Kidney tubule cell (primary cell): ENCODE measurements at regions not wholly inside any gene's neighbourhood (a gene's known extent, or its start where the extent isn't known, plus 50 kb on each side); places are given as distances from the start of the nearest gene placed in this dataset.
A peak's percentile ranks its signal among the peaks of the same experiment; 100 is the strongest.

ENCODE experiments used
- DNase-seq: peaks from one replicate; pipeline ENCODE4 v3.0.0-alpha.2; 2018; ENCODE audit warnings: low spot score

- DNase-seq = peak; percentile 44
Observed at GRCh38 chr6:77403424-77403823, 59.9 kb downstream of the HTR1B start.

DNA sequence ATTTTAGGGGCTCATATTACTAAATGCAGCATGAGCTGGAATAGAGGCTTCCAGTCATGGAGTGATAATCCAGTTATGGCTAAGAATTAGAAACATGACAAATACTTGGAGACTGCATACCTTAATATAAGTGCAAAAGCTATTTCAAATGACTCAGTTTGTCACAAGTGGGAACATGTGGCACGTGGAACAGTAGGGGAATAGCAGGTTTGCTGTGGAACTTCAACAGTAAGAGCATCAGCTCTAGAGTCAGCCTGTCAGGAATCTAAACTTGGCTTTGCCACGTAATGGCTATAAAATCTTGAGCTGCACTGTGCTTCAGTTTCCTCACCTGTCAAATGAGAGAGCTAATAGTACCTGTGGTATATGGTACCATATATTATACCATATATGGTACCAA, 62.1 kb downstream of the HTR1B start:
- DNase-seq = no peak

DNA sequence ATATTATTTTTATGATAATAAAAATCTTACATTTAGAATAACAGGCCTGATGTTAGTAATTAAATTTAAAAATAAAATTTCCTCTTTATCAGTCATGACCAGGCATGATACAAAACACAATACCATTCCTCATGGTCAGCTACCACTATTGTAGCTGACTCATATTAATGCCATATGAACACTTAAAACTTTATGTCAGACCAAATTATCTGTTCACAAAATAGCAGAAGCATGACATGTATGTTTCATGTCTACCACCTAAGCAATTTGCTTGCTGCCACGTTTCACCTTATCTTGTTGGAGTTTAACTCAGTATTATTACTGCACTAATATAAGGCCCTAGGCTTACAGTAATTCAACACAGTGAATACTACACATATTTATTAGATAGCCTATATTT, 65.7 kb downstream of the HTR1B start:
- DNase-seq = no peak

DNA sequence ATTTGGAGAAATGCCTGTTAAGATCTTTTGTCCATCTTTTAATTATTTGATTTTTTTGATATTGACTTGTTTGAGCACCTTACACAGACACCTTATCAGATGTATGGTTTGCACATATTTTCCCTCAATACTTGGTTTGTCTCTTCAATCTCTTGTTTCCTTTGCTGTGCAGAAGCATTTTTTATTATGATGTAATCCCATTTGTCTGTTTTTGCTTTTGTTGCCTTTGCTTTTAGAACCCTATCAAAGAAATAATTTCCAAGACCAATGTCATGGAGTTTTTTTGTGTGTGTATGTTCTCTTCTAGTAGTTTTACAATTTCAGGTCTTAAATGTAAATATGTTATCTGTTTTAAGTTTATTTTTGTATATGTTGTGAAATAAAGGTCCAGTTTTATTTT, 73.9 kb downstream of the HTR1B start:
- no peak for DNase-seq

GRCh38 chr6:77383026-77383425, 80.3 kb downstream of the HTR1B start:
- DNase-seq = no peak

GRCh38 chr6:77373955-77374354, 89.3 kb downstream of the HTR1B start:
- DNase-seq = no peak

DNA sequence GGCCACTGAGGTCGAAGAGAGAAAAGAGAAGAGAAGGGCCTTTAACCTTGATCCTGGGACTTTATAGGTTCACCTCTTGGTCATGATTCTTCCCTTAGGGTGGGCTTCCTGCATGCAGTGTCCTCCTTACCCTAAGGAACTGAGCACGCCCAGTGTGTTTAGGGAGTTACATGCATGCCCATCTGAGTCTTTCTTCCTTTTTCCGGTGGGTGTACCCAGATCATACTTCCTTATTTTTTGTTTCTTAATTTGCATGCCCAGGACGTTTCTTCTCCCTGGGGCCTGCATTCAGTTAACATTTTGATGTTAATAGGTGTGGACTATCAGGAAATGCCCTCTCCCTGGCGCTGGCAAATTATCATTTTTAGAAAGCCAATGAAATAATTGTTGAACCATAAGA, 91.5 kb downstream of the HTR1B start:
- DNase-seq = no peak

DNA sequence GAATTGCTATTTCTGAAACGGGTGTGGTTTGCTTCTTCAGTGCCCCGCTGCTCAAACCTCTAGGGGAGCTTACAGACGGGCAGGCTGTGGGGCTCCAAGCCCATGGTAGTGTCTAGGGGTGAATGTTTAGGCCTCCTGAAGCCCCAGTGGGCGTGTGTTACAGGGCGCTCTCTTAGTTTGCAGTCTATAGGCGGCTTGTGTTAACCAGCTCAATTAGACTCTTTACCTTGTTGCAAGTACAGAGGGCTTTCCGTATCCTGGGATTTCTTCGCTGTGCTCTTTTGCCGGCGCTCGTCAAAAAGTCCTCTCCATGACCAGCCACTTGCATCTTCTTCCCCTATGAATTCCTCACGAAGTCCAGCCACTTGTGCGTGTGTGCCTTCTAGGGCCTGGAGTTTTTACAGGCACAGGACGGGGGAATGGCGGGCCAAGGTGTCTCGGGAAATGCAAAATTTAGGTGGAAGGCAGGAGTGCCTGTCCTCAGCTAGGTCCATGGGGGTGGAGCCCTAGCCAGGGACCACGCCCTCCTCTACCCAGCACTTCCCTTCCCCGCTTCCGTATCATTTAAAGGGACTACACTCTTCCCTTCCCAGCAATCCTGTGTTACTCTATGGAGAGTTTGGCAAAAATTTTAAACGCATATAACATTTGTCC, 94.5 kb downstream of the HTR1B start:
- DNase-seq = peak; percentile 44

DNA sequence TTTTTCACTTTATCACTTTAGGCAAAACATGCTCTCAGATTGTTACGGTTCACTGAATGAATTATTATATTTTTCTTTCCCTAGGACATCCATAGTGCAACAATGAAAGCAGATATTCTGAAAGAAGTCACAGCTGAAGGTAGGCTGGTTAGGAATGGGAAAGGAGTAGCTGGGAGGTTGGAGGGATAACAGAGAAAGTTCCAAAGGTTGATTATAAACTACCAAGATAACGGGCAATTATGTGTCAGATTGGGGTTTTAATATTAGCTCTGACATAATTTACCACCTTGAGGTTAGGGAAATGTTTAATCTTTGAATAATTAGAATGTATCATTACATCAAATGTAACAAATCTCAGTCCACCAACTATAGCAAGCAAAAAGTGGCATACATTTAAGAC, 96.5 kb downstream of the HTR1B start:
- DNase-seq = no peak

DNA sequence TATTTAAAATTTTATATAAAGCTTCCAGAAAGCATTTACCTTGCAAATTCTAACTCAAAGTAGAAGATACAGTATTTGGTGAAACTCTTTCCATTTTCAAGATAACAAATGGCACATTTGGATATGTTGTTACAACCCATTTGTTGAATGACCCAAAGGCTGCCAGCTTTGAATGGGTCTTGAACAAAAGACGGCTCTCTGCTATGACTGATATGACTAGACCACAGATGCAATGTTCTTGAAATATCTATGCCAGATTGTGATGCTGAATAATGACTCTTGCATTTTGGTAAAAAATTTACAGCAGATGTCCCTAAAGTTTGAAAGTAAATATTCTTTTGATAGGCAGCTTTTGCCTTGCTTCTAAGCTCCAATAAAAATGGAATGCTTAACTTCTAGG, 99.6 kb downstream of the HTR1B start:
- no peak for DNase-seq

GRCh38 chr6:77362055-77362454, 101.2 kb downstream of the HTR1B start:
- no peak for DNase-seq

- peak; percentile 65 for DNase-seq
Observed at GRCh38 chr6:77361018-77361417, 102.3 kb downstream of the HTR1B start.

DNA sequence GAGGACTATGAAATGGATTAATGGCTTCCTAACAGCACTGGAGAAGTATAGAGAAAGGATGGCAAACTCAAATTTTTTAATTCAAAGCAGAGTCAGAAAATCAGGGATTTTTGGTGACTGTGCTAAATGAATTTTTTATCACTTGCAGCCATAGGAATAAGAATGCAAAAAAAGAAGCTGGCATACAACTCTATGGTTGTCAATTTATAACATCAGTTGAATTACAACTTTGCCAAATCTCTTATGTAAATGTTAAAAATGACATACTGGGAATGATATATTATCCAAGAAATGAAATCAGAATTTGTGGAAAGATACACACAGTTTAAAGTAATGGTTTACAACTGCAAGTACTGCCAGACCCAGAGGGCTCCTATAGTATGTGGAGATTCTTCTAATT, 106.5 kb downstream of the HTR1B start:
- no peak for DNase-seq

GRCh38 chr6:77354581-77354980, 108.7 kb downstream of the HTR1B start:
- DNase-seq = no peak

DNA sequence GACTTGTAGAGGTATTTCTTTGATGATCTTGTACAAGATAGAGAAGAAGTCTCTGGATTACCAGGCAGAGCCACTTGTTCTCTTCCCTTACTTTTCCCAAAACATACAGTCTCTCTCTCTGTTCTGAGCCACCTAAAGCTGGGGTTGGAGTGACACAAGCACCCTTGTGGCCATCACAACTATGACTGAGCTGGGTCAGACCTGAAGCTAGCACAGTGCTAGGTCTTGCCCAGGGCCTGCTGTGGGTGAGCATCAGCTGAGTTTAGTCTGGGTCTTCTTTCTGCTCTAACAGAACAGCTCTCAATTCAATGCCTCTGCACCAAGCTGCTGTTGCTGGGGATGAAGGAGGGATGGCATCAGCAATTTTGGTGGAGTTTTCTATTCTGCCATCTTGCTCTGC, 110.2 kb downstream of the HTR1B start:
- DNase-seq = no peak

DNA sequence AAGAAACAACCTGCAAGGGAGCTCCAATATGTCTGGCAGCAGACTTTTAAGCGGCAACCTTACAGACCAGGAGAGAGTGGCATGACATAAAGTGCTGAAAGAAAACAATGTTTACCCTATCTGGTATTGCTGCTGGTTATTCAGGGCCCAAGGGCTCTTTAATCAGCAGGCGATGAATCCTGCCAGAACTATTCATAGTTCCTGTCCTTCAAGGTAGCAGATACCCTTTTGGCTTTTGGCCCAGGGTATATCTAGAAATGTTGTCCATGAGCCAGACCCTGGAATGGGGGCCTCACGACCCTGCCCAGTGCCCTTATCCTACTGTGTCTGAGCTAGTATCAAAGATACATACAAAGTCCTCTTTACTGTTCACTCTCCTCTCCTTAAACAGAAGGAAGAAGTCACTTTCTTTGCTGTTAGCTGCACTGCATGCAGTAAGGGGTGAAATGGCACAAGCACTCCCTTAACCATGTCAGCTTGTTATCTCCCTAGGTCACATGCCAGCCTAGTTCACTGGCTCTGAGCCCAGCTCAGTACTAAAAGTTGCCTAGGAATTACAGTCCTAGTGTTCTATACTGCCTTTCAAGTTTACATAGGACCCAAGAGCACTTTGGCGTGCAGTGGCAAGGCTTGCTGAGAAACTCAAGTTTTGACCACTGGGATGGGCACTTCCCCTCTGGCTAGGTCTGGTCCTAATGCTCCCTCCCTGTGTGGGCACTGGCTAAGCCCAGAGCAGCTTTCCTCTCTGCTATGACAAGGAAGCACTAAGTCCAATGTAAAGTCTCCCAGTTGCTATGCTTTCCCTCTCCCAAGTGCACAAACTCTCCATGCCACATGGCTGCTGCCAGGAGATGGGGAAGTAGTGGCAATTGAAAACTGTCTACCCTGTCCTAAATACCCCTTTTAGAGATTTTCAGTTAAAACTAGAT, 122.0 kb downstream of the HTR1B start:
- DNase-seq = no peak

DNA sequence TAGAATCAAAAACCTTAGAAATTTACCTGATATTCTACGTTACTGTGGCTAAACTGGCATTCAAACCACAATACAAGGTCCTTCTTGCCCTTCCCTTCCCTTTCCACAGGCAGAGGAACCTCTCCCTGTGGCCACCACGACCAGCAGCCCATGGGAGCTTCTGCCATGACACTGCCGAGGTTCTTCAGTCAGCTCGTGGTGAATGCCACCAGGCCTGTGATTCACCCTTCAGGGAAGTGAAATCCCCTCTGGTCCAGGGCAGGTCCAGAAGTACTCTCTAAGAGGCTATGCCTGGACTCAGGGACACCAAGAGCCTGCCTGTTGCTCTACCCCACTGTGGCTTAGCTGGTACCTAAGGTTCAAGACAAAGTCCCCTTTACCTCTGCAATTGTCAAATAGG, 123.0 kb downstream of the HTR1B start:
- DNase-seq = no peak

GRCh38 chr6:77339926-77340325, 123.4 kb downstream of the HTR1B start:
- no peak for DNase-seq

DNA sequence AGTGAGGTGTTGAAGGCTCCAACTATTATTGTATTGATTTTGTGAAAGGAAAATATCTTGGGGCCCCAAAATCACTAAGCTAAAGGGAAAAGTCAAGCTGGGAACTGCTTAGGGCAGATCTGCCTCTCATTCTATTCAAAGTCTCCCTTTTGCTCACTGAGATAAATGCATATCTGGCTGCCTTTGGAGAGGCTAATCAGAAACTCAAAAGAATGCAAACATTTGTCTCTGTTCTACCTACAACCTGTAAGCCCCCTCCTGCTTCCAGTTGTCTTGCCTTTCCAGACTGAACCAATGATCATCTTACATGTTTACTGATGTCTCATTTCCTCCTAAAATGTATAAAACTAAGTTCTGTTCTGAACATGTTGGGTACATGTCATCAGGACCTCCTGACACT, 125.9 kb downstream of the HTR1B start:
- no peak for DNase-seq

DNA sequence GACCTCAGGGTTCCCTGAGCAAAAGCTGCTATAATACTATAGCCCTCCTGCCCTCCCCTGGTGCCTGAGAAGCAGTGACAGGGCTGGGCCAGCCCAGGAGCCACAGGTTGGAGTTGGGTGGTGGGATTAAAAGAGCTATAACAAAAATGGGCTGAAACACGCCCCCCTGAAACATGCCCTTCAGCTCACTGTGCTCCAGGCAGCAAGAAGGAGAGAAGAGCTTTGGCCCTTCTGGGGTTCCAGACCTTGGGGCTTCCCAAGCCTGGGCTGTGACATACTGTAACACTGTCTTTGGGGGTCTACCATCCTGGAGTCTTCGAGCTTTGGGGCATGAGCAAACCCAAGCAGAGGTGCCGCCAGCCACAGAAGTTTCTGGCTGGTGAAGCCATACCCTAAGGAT, 129.2 kb downstream of the HTR1B start:
- no peak for DNase-seq

- no peak for DNase-seq
Observed at GRCh38 chr6:77332915-77333623, 130.2 kb downstream of the HTR1B start.

DNA sequence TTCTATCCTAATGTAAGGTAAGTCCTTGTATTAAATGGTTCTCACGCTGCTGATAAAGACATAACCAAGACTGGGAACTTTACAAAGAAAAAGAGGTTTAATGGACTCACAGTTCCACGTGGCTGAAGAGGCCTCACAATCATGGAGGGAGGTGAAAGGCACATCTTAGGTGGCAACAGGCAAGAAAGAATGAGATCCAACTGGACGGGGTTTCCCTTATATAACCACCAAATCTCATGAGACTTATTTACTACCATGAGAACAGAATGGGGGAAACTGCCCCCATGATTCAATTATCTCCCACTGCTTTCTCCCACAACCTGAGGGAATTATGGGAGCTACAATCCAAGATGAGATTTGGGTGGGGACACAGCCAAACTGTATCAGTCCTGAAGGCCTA, 136.6 kb downstream of the HTR1B start:
- DNase-seq = no peak

- no peak for DNase-seq
Observed at GRCh38 chr6:77326029-77326428, 137.3 kb downstream of the HTR1B start.
